ENCODE measurements at regions not wholly inside any gene's neighbourhood (a gene's known extent, or its start where the extent isn't known, plus 50 kb on each side); places are given as distances from the start of the nearest gene placed in this dataset.
A peak's percentile ranks its signal among the peaks of the same experiment; 100 is the strongest.

- DNase-seq (ENCODE audit: low read depth): no peak
Measured at GRCh38 chr7:106419455-106420182, 134.8 kb upstream of the NAMPT start.

- peak; percentile 10 for DNase-seq (ENCODE audit: low read depth)
Measured at GRCh38 chr7:106418526-106418925, 133.7 kb upstream of the NAMPT start.

GRCh38 chr7:106418094-106418493 is 133.3 kb upstream of the NAMPT start:
- no peak for DNase-seq (ENCODE audit: low read depth)

GRCh38 chr7:106417273-106417902 is 132.6 kb upstream of the NAMPT start:
- DNase-seq (ENCODE audit: low read depth): peak; percentile 55

- no peak for DNase-seq (ENCODE audit: low read depth)
Measured at GRCh38 chr7:106416430-106416829, 131.6 kb upstream of the NAMPT start.

- peak; percentile 23 for DNase-seq (ENCODE audit: low read depth)
Measured at GRCh38 chr7:106415433-106415832, 130.7 kb upstream of the NAMPT start.

- DNase-seq (ENCODE audit: low read depth): no peak
Measured at GRCh38 chr7:106413446-106413845, 128.7 kb upstream of the NAMPT start.

GRCh38 chr7:106405697-106406141 is 120.9 kb upstream of the NAMPT start:
- no peak for DNase-seq (ENCODE audit: low read depth)

GRCh38 chr7:106402898-106403297 is 118.1 kb upstream of the NAMPT start:
- no peak for DNase-seq (ENCODE audit: low read depth)

- no peak for DNase-seq (ENCODE audit: low read depth)
Measured at GRCh38 chr7:106400923-106401322, 116.1 kb upstream of the NAMPT start.

GRCh38 chr7:106398786-106399185 is 114.0 kb upstream of the NAMPT start:
- DNase-seq (ENCODE audit: low read depth): no peak

- DNase-seq (ENCODE audit: low read depth): no peak
Measured at GRCh38 chr7:106397994-106398393, 113.2 kb upstream of the NAMPT start.

GRCh38 chr7:106394526-106394925 is 109.7 kb upstream of the NAMPT start:
- DNase-seq (ENCODE audit: low read depth): no peak

- no peak for DNase-seq (ENCODE audit: low read depth)
Measured at GRCh38 chr7:106393564-106394251, 108.9 kb upstream of the NAMPT start.

GRCh38 chr7:106392590-106392989 is 107.8 kb upstream of the NAMPT start:
- DNase-seq (ENCODE audit: low read depth): no peak

- DNase-seq (ENCODE audit: low read depth): no peak
Measured at GRCh38 chr7:106392144-106392543, 107.4 kb upstream of the NAMPT start.

GRCh38 chr7:106386958-106387357 is 102.2 kb upstream of the NAMPT start:
- DNase-seq (ENCODE audit: low read depth): no peak

GRCh38 chr7:106384373-106384772 is 99.6 kb upstream of the NAMPT start:
- DNase-seq (ENCODE audit: low read depth): no peak

GRCh38 chr7:106382929-106383328 is 98.1 kb upstream of the NAMPT start:
- DNase-seq (ENCODE audit: low read depth): no peak

- DNase-seq (ENCODE audit: low read depth): no peak
Measured at GRCh38 chr7:106382129-106382528, 97.3 kb upstream of the NAMPT start.

- DNase-seq (ENCODE audit: low read depth): no peak
Measured at GRCh38 chr7:106381252-106381651, 96.5 kb upstream of the NAMPT start.

GRCh38 chr7:106377847-106378361 is 93.1 kb upstream of the NAMPT start:
- no peak for DNase-seq (ENCODE audit: low read depth)
